HepG2 (cell line): ENCODE measurements at regions not wholly inside any gene's neighbourhood (a gene's known extent, or its start where the extent isn't known, plus 50 kb on each side); places are given as distances from the start of the nearest gene placed in this dataset.

Source experiments
- BHLHE40 ChIP-seq: IDR thresholded peaks from 2 replicates; pipeline ENCODE4 v1.6.1; 2011; ENCODE audit warnings: low read length, improper control_type of control experiment
- DNMT1 ChIP-seq: sonication (generic); formaldehyde crosslinking; IDR thresholded peaks from 2 replicates; pipeline ENCODE4 v1.5.1; 2020; ENCODE audit warnings: mild to moderate bottlenecking, missing genetic modification reagents
- GATAD1 ChIP-seq: IDR thresholded peaks from 2 replicates; pipeline ENCODE4 v1.6.1; 2016; ENCODE audit warnings: missing genetic modification reagents, missing compliant biosample characterization
- HINFP ChIP-seq: sonication (generic); formaldehyde crosslinking; IDR thresholded peaks from 2 replicates; pipeline ENCODE4 v1.4.0; 2020; ENCODE audit warnings: low read depth, mild to moderate bottlenecking, missing genetic modification reagents
- REXO4 ChIP-seq: sonication (generic); formaldehyde crosslinking; IDR thresholded peaks from 2 replicates; pipeline ENCODE4 v1.8.0; 2022; ENCODE audit warnings: missing genetic modification reagents, mild to moderate bottlenecking, borderline replicate concordance
- RXRB ChIP-seq: IDR thresholded peaks from 2 replicates; pipeline ENCODE4 v1.6.1; 2016; ENCODE audit warnings: borderline replicate concordance, missing genetic modification reagents, missing compliant biosample characterization
- SKI ChIP-seq: fragments of 450-650 bp; IDR thresholded peaks from one replicate; pipeline ENCODE4 v1.6.1; 2018; ENCODE audit warnings: mild to moderate bottlenecking; ENCODE audit not compliant: partially characterized antibody
- SMC3 ChIP-seq: IDR thresholded peaks from 2 replicates; pipeline ENCODE4 v1.6.1; 2011; ENCODE audit warnings: low read length, improper control_type of control experiment
- THRA ChIP-seq: sonication (generic); formaldehyde crosslinking; IDR thresholded peaks from 2 replicates; pipeline ENCODE4 v1.4.0; 2020; ENCODE audit warnings: missing genetic modification reagents, borderline replicate concordance
- YY1 ChIP-seq: IDR thresholded peaks from 2 replicates; pipeline ENCODE4 v1.6.1; 2011; ENCODE audit warnings: low read length, low read depth, moderate library complexity, mild to moderate bottlenecking; ENCODE audit not compliant: insufficient read depth, insufficient replicate concordance
- ZBED4 ChIP-seq: sonication (generic); formaldehyde crosslinking; IDR thresholded peaks from 2 replicates; pipeline ENCODE4 v1.4.0; 2020; ENCODE audit warnings: missing genetic modification reagents, borderline replicate concordance
- ZNF232 ChIP-seq: sonication (generic); formaldehyde crosslinking; IDR thresholded peaks from 2 replicates; pipeline ENCODE4 v1.4.0; 2020; ENCODE audit warnings: missing genetic modification reagents, borderline replicate concordance
- ZNF441 ChIP-seq: sonication (generic); formaldehyde crosslinking; IDR thresholded peaks from 2 replicates; pipeline ENCODE4 v1.7.0; 2021; ENCODE audit warnings: missing genetic modification reagents, borderline replicate concordance
- ZNF619 ChIP-seq: sonication (generic); formaldehyde crosslinking; IDR thresholded peaks from 2 replicates; pipeline ENCODE4 v1.4.0; 2020; ENCODE audit warnings: mild to moderate bottlenecking, missing genetic modification reagents
- TF ChIP-seq, protein P1 (sequence below): sonication (generic); formaldehyde crosslinking; conservative IDR thresholded peaks from 2 replicates; pipeline ENCODE4 v1.8.0; 2022; ENCODE audit warnings: mild to moderate bottlenecking, moderate library complexity, missing genetic modification reagents
- TF ChIP-seq, protein P2 (sequence below): sonication (generic); formaldehyde crosslinking; IDR thresholded peaks from 2 replicates; pipeline ENCODE4 v1.5.0; 2020; ENCODE audit warnings: missing genetic modification reagents, mild to moderate bottlenecking, borderline replicate concordance

- TF ChIP-seq ZNF232 (peak; percentile 66; the same call in 1 of the 2 replicates), REXO4 (CRISPR knock-in tag) (no peak), ZNF619 (CRISPR knock-in tag) (no peak), SKI (peak; percentile 12), RXRB (peak; percentile 100), BHLHE40 (0 out of 2 replicates have a peak, but pooled peaks have one; percentile 18), HINFP (CRISPR knock-in tag) (no peak), YY1 (peak; percentile 36), ZBED4 (CRISPR knock-in tag) (no peak), ZNF441 (CRISPR knock-in tag) (no peak), THRA (peak; percentile 100), GATAD1 (CRISPR knock-in tag) (0 out of 2 replicates have a peak, but pooled peaks have one; percentile 21), SMC3 (peak; percentile 16; the same call in 1 of the 2 replicates), DNMT1 (CRISPR knock-in tag) (no peak)
- TF ChIP-seq, protein P1, sequence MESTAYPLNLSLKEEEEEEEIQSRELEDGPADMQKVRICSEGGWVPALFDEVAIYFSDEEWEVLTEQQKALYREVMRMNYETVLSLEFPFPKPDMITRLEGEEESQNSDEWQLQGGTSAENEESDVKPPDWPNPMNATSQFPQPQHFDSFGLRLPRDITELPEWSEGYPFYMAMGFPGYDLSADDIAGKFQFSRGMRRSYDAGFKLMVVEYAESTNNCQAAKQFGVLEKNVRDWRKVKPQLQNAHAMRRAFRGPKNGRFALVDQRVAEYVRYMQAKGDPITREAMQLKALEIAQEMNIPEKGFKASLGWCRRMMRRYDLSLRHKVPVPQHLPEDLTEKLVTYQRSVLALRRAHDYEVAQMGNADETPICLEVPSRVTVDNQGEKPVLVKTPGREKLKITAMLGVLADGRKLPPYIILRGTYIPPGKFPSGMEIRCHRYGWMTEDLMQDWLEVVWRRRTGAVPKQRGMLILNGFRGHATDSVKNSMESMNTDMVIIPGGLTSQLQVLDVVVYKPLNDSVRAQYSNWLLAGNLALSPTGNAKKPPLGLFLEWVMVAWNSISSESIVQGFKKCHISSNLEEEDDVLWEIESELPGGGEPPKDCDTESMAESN = 0 out of 2 replicates have a peak, but pooled peaks have one; percentile 37
- TF ChIP-seq, protein P2, sequence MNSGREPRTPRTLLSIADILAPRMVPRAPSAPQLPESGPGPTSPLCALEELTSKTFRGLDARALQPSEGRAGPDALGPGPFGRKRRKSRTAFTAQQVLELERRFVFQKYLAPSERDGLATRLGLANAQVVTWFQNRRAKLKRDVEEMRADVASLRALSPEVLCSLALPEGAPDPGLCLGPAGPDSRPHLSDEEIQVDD (CRISPR knock-in tag) = no peak
These were observed 67.2 kb downstream of the DIO3 start (continued) for GRCh38 chr14:101628471-101628966.
